Subcutaneous abdominal adipose tissue (tissue), 5 donors: ENCODE measurements at regions not wholly inside any gene's neighbourhood (a gene's known extent, or its start where the extent isn't known, plus 50 kb on each side); places are given as distances from the start of the nearest gene placed in this dataset.
"Not testable (repeated sequence)": the region's sequence is repeated elsewhere in the genome, so short reads cannot be mapped to it uniquely, and the experiment has no call there.

Experiments used
- H3K27ac ChIP-seq: one replicate; pipeline ENCODE4 v1.7.0; 2013; ENCODE audit warnings: low read depth, mild to moderate bottlenecking, inconsistent platforms, low read length, moderate library complexity
- H3K27me3 ChIP-seq, 5 donors: one replicate each; pipeline ENCODE4 v1.7.0; 2013; ENCODE audit warnings: low read length in 5 of 5, inconsistent platforms in 1 of 5; ENCODE audit not compliant: control insufficient read depth in 5 of 5, insufficient read depth in 4 of 5
- H3K36me3 ChIP-seq, 5 donors: one replicate each; pipeline ENCODE4 v1.7.0; 2013; ENCODE audit warnings: low read length in 5 of 5; ENCODE audit not compliant: control insufficient read depth in 5 of 5, insufficient read depth in 5 of 5
- H3K4me1 ChIP-seq, 5 donors: one replicate each; pipeline ENCODE4 v1.7.0; 2013; ENCODE audit warnings: low read length in 5 of 5, mild to moderate bottlenecking in 3 of 5, moderate library complexity in 1 of 5; ENCODE audit not compliant: control insufficient read depth in 5 of 5, insufficient read depth in 5 of 5
- H3K4me3 ChIP-seq, 5 donors: one replicate each; pipeline ENCODE4 v1.7.0; 2013; ENCODE audit warnings: low read length in 5 of 5, low read depth in 1 of 5
- H3K9ac ChIP-seq, 5 donors: one replicate each; pipeline ENCODE4 v1.7.0; 2013; ENCODE audit warnings: low read length in 5 of 5, mild to moderate bottlenecking in 4 of 5, moderate library complexity in 3 of 5
- H3K9me3 ChIP-seq, 5 donors: one replicate each; pipeline ENCODE4 v1.7.0; 2013; ENCODE audit warnings: low read length in 5 of 5; ENCODE audit not compliant: control insufficient read depth in 5 of 5
- donor health status: healthy.
- donor health status: healthy.
- donor health status: healthy.
- donor health status: healthy.
- donor health status: healthy.

- H3K4me1 ChIP-seq = not testable (repeated sequence)
Observed at GRCh38 chr7:76117306-76117991, 69.5 kb downstream of the MDH2 start.

GRCh38 chr7:76118253-76119036 is 70.5 kb downstream of the MDH2 start:
- H3K4me1 ChIP-seq, H3K36me3 ChIP-seq, H3K27ac ChIP-seq, H3K27me3 ChIP-seq, H3K9ac ChIP-seq, H3K4me3 ChIP-seq, H3K9me3 ChIP-seq: not testable (repeated sequence)

More at GRCh38 chr7:76117306-76117991, 69.5 kb downstream of the MDH2 start:
- not testable (repeated sequence) for H3K36me3 ChIP-seq, H3K9ac ChIP-seq, H3K4me3 ChIP-seq, H3K27me3 ChIP-seq, H3K9me3 ChIP-seq, H3K27ac ChIP-seq

GRCh38 chr7:76121044-76121443 is 73.1 kb downstream of the MDH2 start:
- Histone ChIP-seq H3K4me1 (no peaks in the 10 kb centered on the region), H3K27ac (no peak overlapping the region), H3K9ac (no peak overlapping the region), H3K9me3 (no peaks in the 10 kb centered on the region), H3K36me3 (no peaks in the 10 kb centered on the region), H3K4me3 (no peak overlapping the region), H3K27me3 (no peaks in the 10 kb centered on the region)

- H3K9ac ChIP-seq = no peak overlapping the region
- no peaks in the 10 kb centered on the region for H3K36me3 ChIP-seq
- H3K27me3 ChIP-seq = no peaks in the 10 kb centered on the region
- no peaks in the 10 kb centered on the region for H3K4me1 ChIP-seq
- H3K4me3 ChIP-seq = no peak overlapping the region
- no peak overlapping the region for H3K27ac ChIP-seq
- H3K9me3 ChIP-seq = no peaks in the 10 kb centered on the region
Observed at GRCh38 chr7:76122516-76123239, 74.8 kb downstream of the MDH2 start.

GRCh38 chr7:76123316-76123715 is 75.4 kb downstream of the MDH2 start:
- H3K36me3 ChIP-seq = no peaks in the 10 kb centered on the region
- H3K9me3 ChIP-seq = no peaks in the 10 kb centered on the region
- H3K27me3 ChIP-seq = peaks cover 0 to 3% (median 0%) of the 10 kb centered on the region in 5 donors
- no peak overlapping the region for H3K27ac ChIP-seq
- no peak overlapping the region for H3K9ac ChIP-seq
- no peak overlapping the region for H3K4me3 ChIP-seq
- H3K4me1 ChIP-seq = no peaks in the 10 kb centered on the region

- no peak overlapping the region for H3K4me3 ChIP-seq
- no peak overlapping the region for H3K27ac ChIP-seq
- no peaks in the 10 kb centered on the region for H3K9me3 ChIP-seq
- H3K27me3 ChIP-seq = peaks cover 0 to 3% (median 0%) of the 10 kb centered on the region in 5 donors
- no peaks in the 10 kb centered on the region for H3K36me3 ChIP-seq
- no peak overlapping the region for H3K9ac ChIP-seq
- no peaks in the 10 kb centered on the region for H3K4me1 ChIP-seq
Observed at GRCh38 chr7:76125560-76125959, 76.1 kb upstream of the SRRM3 start.

GRCh38 chr7:76126632-76127031 is 75.1 kb upstream of the SRRM3 start:
- H3K27ac ChIP-seq = no peak overlapping the region
- no peaks in the 10 kb centered on the region for H3K36me3 ChIP-seq
- H3K4me1 ChIP-seq = no peaks in the 10 kb centered on the region
- H3K9ac ChIP-seq = no peak overlapping the region
- H3K9me3 ChIP-seq = no peaks in the 10 kb centered on the region
- no peak overlapping the region for H3K4me3 ChIP-seq
- H3K27me3 ChIP-seq = peaks cover 0 to 3% (median 0%) of the 10 kb centered on the region in 5 donors

GRCh38 chr7:76129366-76129765 is 72.3 kb upstream of the SRRM3 start:
- H3K27ac ChIP-seq = no peak overlapping the region
- H3K4me1 ChIP-seq = no peaks in the 10 kb centered on the region
- H3K9ac ChIP-seq = no peak overlapping the region
- H3K27me3 ChIP-seq = peaks cover 0 to 3% (median 0%) of the 10 kb centered on the region in 5 donors
- H3K4me3 ChIP-seq = no peak overlapping the region
- H3K9me3 ChIP-seq = no peaks in the 10 kb centered on the region
- H3K36me3 ChIP-seq = no peaks in the 10 kb centered on the region

- no peaks in the 10 kb centered on the region for H3K4me1 ChIP-seq
- H3K4me3 ChIP-seq = no peak overlapping the region
- no peaks in the 10 kb centered on the region for H3K36me3 ChIP-seq
- H3K27ac ChIP-seq = no peak overlapping the region
- no peak overlapping the region for H3K9ac ChIP-seq
- H3K9me3 ChIP-seq = no peaks in the 10 kb centered on the region
- H3K27me3 ChIP-seq = peaks cover 0 to 3% (median 0%) of the 10 kb centered on the region in 5 donors
Observed at GRCh38 chr7:76129836-76130235, 71.9 kb upstream of the SRRM3 start.

GRCh38 chr7:76130661-76131060 is 71.0 kb upstream of the SRRM3 start:
- not testable (repeated sequence) for H3K9me3 ChIP-seq, H3K9ac ChIP-seq, H3K27me3 ChIP-seq, H3K4me3 ChIP-seq, H3K36me3 ChIP-seq, H3K27ac ChIP-seq, H3K4me1 ChIP-seq
